T follicular helper cell (primary cell): ENCODE measurements at regions not wholly inside any gene's neighbourhood (a gene's known extent, or its start where the extent isn't known, plus 50 kb on each side); places are given as distances from the start of the nearest gene placed in this dataset.

Experiments used
- DNase-seq: peaks from one replicate; pipeline ENCODE4 v3.0.0-alpha.2; 2020; ENCODE audit warnings: low read depth

DNA sequence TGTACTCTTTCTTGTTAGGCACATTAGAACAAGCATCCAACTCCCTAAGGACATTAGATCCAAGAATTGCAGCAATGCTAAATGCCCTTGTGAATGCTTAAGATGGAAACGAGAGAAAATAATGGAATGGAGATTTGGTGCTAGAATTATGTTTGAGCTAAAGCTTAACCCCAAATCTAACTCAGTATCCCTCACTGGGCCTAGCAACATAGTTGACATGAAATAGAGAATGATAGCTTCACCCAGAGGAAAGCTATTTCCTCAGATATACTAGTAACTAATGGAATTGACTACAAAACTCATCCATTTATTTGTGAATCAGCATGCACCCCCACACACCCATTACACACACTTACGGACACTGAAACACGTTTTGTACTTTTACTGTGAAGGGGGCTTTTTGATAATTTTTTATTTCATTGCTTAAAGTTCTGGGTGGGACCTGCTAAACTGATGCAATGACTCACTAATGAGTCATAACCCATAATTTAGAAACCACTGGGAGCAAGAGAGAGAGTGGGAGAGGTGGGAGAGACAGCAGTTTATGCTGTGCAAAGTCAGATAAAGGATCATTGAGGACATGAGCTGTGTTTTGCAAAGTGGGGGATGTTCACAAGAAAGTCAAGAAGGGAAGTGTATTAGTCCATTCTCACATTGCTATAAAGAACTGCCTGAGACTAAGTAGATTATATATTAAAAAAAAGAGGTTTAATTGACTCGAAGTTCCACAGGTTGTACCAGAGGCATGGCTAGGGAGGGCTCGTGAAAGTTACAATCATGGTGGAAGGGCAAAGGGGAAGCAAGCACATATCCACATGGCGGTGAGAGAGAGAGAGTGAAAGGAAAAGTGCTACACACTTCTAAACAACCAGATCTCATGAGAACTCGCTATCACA, 382.7 kb downstream of the SFMBT2 start:
- DNase-seq: no peak

DNA sequence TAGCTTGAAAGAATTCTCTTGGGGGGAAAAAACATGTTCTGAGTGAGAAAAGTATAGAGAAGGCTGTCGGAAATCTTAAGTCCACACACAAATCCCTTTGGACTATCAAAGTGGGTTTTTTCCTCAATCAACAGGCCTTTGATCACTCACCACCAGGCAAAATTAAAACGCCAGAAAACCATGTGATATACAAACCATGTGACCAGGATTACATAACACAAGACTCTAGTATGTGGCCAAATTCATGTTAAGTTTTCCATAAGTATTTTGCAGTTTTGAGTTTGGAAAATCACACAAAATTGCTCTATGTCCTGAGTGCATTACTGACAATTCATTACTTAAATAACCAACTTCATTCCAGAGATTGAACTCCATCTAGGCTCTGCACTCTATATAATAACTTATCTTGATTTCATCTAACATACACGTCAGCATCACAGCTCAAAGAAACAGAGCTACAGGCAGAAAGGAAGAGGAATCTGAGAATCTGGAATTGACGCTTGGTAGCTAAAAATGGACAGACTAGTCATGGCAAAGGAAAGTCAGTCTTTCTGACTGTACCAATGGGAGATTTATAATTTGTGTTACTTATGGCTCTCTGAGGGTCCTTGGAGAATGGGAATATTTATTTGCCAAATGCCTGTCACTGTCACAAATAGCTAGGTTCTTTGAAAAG, 383.5 kb downstream of the SFMBT2 start:
- no peak for DNase-seq

DNA sequence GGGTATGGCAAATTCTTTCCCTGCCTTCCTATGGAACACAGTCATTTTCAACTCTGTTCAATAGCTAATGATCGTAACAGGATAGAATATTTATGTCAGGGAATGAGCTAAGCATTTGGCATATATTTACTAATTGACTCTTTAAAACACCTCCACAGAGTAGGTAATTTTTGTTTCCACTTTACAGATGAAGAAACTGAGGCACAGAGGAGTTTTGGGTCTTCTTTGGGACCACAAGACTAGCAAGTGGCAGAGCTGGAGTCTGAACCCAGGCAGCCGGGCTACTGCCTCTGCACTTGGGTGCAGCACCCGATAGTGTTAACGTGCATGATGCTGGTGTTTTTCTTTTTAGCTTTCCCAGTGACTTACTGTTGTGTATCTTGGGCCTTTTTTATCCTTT, 384.0 kb downstream of the SFMBT2 start:
- no peak for DNase-seq

DNA sequence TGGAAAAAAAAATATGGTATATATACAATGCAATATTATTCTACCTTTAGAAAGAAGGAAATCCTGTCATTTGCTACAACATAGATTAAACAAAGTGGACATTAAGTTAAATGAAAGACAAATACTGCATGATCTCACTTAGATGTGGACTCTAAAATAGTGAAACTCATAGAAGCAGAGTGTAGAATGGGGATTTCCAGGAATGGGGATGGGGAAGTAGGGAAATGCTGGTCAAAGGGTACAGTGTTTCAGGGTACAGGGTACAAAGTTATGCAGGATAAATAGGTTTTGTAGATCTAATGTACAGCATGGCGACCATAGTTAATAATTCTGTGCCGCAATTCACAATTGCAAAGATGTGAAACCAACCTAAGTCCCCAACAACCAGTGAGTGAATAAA, 385.5 kb downstream of the SFMBT2 start:
- no peak for DNase-seq

DNA sequence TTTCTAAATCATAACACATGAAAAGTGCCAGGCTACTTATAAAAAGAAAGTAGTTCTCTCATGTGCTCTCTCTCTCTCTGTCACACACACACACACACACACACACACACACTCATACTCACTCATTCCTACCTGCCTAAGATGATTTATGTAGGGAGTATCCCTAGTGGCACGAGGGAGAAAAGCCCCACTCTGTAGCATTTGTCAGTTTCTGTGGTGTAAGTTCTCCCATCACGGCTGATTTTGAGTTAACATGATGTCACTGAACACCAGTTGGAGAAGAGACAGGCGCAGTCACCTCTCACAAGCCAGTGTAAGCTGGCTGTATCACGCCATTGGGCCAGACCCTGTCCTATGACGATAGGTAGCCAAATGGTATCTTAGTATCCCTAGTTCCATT, 395.4 kb downstream of the SFMBT2 start:
- no peak for DNase-seq

DNA sequence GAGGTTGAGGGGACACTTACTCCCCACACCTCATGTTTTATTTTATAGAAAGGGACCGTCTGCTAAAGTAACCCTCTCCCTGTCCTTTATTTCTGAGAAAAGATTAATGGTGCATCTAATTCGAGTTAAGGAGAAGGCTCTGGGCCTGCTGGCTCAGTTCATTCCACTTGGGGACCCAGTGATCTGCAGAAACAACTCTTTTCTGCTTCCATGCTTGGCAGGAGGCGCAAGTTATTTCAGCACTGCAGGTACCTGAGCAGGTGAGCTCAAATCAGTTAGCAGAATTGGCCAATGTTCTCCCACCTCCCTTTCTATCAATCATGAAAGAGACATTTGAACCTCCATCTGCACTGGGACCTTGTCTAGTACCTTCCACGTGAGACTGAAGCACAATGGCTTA, 396.1 kb downstream of the SFMBT2 start:
- DNase-seq: no peak

DNA sequence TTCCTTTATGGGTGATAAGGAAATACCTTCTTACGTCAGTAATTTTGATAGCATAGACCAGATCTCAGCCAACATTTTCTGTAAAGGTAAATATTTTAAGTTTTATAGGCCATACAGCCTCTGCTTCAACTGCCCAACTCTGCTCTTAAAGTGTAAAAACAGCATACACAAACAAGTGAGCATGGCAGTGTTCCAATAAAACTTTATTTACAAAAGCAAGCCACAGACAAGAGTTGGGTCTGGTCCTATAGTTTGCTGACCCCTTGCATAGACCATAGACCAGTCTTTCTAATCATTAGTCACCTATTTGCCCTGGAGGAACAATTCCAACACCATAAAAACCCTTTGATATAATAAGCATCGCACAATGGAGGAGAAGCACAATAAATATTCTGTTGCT, 398.8 kb downstream of the SFMBT2 start:
- no peak for DNase-seq

DNA sequence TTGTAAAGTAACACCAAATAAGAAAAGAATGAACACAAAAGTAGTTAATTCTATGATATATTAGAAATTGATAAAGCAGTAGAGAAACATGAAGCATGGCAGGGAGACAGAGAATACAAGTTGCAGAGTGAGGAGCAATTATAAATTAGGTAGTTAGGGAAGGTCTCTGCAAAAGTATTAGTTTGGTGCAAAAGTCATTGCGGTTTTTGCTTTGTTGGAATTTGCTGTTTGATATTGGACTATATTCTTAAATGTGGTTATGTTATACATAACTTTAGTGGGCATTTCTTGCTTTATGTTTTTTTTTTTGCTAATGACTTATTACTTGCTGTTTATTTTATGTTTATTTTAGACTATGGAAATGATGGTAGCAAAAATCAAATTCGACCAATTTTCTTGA, 402.2 kb downstream of the SFMBT2 start:
- no peak for DNase-seq

DNA sequence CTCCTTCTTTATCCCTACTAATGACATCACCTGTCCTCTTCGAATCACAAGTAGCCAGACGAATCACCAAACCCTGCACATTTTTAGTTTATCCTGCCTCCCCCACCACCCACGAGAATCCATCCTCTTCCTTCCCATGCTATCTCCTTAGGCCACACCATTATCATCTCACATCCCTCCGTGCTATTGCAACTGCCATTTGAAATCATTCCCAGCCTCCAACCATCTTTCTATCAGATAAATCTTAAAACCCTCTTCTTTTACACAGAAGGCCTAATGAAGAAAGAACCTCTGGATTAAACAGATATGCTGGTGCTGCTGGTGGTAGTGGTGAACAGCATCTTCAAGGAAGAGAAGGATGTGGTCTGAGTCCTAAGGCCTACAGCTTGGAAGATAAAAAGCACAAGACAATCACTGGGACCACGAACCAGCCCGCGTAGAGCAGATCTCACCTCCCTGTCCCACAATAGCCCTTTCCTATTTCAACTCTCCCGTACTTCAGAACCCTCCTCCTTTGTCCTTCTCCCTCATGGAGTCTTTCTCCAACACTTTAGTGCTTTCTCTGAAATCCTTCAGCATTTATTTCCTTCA, 403.1 kb downstream of the SFMBT2 start:
- DNase-seq: no peak

DNA sequence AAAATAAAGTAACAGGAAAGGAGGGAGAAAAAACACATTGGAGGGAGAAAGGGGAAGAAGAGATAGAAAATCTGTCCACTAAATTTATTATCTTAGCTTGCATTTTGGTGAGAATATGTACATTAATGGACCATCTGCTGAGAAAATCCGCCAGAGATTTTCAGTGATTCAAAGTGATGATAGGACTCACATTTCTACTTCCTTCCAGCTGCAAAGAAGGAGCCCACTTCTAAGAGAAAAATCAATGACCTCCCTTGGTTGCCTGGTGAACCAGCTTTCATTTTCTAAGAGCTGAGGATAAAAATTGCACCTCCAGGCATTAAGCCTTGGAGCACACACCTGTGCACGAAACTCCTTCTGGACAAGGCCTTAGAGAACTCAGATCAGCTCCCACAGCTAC, 404.3 kb downstream of the SFMBT2 start:
- no peak for DNase-seq

DNA sequence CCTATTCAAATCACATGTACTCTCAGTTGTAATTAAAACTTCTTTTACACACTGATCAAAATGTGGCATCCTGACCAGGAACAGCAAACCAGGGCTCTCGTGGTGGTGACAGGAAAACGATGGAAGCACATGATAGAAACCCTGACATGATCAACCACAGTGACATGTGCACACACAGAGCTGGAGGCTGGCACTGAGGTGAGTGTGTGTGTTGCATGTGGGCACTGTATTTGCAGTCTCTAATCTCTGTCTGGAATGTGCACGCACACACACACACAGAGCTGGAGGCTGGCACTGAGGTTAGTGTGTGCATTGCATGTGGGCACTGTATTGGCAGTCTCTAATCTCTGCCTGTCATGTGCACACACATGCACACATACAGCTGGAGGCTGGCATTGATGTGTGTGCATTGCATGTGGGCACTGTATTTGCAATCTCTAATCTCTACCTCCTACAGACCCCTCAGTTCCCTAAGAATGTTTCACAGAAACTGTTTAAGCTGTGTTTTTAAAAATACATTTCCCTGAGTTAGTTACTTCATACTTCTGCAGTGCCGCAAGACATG, 406.9 kb downstream of the SFMBT2 start:
- DNase-seq: no peak

DNA sequence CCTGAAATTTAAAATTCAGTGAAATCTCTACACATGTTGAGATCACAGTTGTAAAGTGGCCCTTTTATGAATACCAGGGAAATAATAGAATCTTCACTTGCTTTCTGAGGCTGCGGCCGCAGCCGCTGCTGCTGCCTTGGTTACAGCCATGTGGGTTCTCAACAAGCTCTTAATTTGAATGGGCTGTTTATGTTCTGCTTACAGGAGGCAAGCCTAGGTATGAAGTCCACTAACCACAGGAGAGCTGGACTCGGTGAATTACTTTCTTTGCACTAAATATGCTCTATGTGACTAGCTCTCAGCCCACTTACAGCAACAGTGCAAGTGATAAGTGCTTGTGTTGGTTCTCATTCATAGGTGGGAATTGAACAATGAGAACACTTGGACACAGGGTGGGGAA, 410.8 kb downstream of the SFMBT2 start:
- DNase-seq: no peak

DNA sequence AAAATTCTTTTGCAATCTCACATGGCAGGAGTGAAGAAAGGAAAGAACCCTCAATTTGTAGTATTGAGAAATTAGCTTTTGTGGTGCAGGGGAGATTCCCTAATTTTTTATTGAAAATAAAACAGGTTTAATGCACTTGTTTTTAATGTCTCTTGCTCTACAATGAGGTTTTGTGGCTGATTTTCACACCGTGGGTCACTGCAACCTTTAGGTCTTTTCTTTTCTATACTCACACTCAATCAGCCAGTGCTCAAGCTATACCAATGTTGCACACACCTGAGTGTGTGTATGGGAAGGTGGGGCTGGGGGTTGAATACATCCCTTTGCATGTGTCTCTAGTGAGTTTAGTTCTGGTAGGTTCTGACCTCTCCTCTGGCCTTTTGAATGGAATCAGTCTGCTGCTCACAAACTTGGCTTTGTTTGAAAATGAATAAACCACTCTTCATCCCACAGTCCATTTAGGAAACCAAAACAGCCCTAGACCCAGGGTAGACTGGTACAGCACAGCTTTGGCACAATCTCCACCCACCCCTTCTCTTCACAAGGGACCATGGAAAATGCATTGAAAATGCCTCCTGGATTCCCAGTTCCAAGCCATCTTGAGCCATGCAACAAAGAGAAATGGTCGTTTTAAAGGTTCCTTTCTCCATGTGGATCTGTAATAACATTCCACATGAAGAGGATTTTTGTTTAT, 411.5 kb downstream of the SFMBT2 start:
- no peak for DNase-seq

DNA sequence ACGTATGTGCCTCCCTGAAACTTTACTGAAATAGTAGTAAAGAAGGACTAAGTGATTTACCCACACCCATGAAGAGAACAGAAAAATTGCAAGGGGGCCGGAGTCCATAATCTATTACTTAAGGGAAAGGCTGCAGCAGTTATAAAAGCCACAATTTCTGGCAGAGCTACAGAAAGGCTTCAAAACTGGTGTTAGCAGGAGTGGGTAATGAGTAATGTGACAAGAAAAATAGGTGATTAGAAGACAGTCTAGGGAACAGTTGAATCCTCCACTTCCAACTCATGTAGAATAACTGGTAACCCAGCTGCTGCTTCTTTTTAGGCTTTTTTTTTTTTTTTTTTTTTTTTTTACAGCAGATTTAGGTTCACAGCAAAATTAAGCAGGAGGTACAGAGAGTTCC, 413.3 kb downstream of the SFMBT2 start:
- no peak for DNase-seq

DNA sequence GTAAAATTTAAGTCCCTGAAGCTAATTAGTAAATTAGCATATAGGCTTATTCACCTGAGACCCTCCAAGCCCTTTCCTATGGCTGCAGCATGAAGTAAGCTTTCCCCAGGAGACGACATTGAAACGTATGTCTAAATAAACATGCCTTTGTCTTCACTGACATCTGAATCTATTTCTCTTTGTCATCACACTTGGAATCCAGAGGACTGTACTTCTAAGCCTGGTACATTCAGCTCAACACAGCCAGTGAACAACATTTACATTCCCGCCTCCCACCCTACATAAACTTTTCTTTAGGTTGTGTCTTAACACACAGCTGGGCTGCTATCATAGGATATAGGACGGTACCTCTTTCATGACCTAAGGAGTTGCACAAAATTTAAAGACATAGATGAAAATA, 414.4 kb downstream of the SFMBT2 start:
- DNase-seq: no peak

DNA sequence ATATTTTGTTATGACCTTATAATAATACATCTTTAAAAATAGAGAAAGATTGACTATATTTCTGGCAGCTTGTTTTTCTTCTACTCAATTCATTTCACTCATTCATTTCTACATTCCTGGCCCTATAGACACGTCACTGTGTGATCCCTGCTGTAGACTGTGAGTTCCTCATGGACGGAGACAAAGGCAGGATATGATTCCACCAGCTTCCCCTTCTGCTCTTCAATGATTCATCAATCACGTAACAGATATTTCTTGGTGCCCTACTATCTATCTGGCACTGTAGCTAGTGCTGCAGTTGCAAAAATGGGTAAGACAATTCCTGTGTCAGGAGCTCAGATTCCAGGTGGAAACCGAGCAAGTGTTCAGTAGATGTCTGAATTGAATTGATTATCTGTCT, 415.0 kb downstream of the SFMBT2 start:
- DNase-seq: no peak

DNA sequence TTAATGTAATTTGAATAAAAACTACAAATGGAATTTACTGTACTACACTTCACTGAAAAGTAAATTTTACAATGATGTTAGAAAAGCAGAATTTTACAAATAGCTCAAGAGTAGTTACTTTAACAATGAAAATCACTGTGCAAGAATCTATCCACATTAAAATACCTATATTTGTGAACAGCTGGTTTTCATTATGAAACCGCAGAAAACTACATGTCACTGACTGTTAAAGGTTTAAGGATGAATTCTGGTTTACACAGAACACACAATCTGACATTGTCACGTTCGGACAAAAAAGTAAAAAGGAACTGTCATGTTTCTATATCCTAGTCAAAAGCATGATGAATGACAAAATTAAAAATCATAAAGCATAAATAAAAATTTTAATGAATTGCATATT, 415.3 kb upstream of the PRKCQ start:
- no peak for DNase-seq

DNA sequence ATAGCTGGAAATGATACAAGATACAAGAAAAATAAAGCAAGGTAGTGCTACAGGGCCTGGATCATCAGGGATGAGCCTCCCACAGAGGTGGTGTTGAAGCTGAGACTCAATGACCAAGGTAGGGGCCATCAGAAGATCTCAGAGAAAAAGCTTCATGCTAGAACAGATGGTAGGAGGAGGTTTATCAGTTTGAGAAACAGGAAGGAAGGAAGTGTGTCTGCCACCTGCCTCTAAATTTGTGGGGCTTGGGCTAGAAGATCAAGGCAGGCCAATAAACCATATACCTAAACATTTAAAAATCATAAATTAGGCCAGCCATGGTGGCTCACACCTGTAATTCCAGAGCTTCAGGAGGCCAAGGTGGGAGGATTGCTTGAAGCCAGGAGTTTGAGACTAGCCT, 410.8 kb upstream of the PRKCQ start:
- DNase-seq: no peak

DNA sequence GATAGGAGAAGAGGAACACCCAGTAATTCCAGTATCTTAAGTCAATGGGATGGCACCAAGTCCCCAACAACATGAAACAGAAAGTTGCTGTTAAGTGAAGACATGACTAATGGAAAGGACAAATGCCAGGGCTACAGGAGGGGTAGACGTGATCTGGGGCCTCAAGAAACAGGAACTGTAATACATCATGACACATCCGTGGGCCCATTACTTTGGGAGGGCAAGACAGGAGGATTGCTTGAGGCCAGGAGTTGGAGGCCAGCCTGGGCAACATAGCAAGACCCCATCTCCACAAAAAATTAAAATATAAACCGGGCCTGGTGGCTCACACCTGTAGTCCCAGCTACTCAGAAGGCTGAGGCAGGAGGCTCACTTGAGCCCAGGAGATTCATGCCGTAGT, 408.6 kb upstream of the PRKCQ start:
- no peak for DNase-seq

DNA sequence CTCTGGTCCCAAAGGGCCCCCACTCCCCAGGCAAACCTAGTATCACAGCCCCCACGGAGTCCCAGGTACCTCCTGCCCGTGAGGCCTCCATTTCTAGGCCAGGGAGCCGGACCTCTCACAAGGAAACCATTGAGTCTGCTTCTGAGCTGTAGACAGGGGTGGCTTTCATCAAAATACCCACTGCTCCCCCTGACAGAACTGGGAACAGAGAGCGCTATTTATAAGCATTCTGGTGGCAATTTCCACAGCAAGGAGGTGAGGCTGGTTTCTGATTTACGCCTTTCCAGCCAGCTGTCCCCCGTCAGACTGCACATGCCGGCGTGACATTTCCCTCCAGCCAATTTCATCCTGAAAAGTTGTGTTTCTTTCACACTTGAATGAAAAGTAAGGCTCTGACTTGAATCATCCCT, 407.5 kb upstream of the PRKCQ start:
- DNase-seq: no peak

DNA sequence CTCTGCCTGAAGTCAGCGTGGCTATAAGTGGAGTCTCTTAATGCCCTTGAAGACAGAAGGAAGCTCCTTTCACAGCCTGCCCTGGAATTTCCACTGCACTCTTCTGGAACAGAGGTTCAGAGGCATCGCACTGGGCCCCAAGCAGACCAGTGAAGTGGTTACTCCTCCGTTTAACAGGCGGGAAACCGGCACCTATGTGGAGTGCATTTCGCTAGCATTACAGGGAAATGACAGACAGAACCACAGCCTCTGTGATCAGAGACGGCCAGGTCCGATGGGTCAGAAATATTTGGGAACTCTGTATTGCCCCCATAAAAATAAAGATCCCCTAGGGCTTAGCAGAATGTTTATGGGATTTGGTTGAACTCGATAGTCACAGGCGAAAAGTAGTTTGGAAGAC, 406.9 kb upstream of the PRKCQ start:
- no peak for DNase-seq

DNA sequence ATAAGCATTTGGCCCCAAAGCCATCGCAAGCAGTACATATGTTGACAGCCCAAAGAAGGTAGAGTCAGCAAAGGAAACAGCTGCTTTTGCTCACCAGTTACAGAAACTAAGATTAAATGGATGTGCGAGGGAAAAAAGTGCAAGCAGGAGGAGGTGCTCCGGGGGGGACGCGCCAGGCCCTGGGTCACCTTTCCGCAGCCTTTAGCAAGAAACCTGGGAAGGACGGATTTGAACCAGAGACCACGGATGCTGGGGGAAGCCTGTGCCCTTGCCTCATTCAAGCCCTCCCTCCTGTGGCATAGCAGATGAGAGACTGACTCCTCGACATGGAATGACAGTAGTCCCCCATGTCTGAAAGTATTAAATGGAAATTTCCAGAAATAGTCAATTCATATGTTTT, 405.6 kb upstream of the PRKCQ start:
- no peak for DNase-seq
